ENCODE measurements at regions not wholly inside any gene's neighbourhood (a gene's known extent, or its start where the extent isn't known, plus 50 kb on each side); places are given as distances from the start of the nearest gene placed in this dataset.

DNA sequence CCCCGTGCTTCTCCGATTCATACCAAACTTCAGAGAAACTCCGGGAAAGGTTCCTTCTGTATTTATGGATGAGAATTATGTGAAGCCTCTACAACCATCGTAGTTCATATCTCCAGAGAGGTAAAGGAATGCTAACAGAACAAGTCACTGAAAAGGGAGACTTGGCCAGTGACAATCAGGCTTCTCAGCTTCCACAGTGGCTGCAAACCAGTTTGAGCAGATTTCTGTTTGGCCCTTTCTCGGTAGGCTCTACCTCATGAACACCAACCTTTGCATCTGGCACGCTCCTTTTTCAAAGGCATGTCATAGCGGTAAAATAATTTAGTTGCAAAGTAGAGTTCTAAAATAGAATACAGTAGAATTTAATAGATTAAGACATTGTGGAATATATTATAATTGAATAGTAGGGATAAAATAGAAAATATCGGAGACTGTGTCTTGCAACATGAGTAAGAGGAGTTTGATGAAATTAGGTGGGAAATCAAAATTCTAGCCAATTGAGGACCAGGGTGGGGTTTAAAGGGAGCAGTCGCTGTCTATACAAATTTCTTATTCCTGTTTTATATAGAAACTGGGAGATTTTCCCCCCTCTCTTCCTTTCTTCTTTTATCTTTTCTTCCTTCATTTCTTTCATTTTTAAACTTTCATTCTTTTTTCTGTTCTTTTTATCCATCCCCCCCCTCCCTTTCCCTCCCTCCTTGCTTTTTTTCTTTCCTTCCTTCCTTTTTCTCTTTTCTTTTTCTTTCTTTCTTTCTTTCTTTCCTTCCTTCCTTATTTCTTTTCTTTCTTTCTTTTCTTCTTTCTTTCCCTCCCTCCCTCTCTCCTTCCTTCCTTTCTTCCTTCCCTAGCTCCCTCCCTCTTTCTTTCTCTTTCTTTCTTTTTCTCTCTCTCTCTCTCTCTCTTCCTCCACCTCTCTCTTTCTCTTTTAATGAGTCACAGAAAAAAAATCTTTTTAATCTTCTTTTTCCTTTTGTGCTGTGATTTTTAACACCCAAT lies 161.5 kb upstream of the KLF6 start:
- intact Hi-C loops (cut with DNase I): no loop called here

DNA sequence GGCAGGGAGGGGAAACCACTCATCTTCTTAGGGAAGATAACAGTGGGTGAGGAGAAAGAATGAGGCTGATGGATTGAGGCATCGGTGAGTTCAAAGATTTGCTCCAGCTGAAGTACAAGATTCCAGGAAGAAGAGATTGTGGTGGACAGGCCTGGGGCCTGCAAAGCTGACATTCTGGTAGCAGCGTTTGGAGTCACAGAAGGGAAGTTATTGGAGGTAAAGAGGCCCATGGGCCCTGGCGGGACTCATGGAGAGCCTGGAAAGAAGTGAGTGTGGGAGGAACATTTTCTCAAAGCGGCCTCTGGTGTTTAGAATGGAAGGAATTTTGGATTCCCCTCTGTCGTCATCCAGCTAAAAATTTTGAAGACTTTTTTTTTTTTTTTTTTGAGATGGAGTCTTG lies 160.0 kb upstream of the KLF6 start:
- H3K27me3 ChIP-seq: no peaks in the 10 kb centered on the region
- H3K36me3 ChIP-seq: no peaks in the 10 kb centered on the region
- H3K4me1 ChIP-seq (ENCODE audit: insufficient read depth): no peaks in the 10 kb centered on the region
- H3K9me3 ChIP-seq: no peaks in the 10 kb centered on the region
- intact Hi-C loops (cut with DNase I): no loop called here
- no peak overlapping the region for H3K4me3 ChIP-seq
- TF ChIP-seq, protein P1, sequence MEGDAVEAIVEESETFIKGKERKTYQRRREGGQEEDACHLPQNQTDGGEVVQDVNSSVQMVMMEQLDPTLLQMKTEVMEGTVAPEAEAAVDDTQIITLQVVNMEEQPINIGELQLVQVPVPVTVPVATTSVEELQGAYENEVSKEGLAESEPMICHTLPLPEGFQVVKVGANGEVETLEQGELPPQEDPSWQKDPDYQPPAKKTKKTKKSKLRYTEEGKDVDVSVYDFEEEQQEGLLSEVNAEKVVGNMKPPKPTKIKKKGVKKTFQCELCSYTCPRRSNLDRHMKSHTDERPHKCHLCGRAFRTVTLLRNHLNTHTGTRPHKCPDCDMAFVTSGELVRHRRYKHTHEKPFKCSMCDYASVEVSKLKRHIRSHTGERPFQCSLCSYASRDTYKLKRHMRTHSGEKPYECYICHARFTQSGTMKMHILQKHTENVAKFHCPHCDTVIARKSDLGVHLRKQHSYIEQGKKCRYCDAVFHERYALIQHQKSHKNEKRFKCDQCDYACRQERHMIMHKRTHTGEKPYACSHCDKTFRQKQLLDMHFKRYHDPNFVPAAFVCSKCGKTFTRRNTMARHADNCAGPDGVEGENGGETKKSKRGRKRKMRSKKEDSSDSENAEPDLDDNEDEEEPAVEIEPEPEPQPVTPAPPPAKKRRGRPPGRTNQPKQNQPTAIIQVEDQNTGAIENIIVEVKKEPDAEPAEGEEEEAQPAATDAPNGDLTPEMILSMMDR (IDR thresholded peaks at IDR 0.05): no peak
- TF ChIP-seq EP300 (IDR thresholded peaks at IDR 0.05) (no peak), POLR2A (IDR thresholded peaks at IDR 0.05) (no peak)
- H3K27ac ChIP-seq: no peak overlapping the region
- 81 to 85% (median 84%) methylated on average over 5 of the region's 5 CpGs for WGBS, 3 donors
- no peak for DNase-seq

More for the DNA sequence above, 161.5 kb upstream of the KLF6 start:
- no peaks in the 10 kb centered on the region for H3K9me3 ChIP-seq
- H3K4me3 ChIP-seq: no peak overlapping the region
- H3K36me3 ChIP-seq: no peaks in the 10 kb centered on the region
- no peak overlapping the region for H3K27ac ChIP-seq
- no peaks in the 10 kb centered on the region for H3K4me1 ChIP-seq (ENCODE audit: insufficient read depth)
- 74 to 76% (median 76%) methylated on average over 9 of the region's 9 CpGs for WGBS, 3 donors
- no peak for DNase-seq
- TF ChIP-seq POLR2A (IDR thresholded peaks at IDR 0.05) (no peak), EP300 (IDR thresholded peaks at IDR 0.05) (no peak)
- TF ChIP-seq, protein P1 (IDR thresholded peaks at IDR 0.05): no peak
- no peaks in the 10 kb centered on the region for H3K27me3 ChIP-seq

DNA sequence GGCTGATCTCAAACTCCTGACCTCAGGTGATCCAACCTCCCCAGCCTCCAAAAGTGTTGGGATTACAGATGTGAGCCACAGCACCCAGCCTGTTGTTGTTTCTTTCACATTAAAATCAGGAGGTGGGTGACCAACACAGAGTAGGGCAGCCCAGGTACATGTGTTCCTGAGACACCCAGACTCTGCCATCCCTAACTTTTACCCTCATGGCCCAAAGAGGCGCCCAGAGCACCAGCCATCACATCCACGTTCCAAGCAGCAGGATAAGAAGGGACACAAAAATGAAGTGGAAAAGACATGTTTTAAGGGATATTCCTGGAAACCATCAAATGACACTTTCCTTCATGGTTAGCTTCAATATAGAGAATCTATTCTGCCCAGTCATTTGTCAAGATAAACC lies 159.6 kb upstream of the KLF6 start:
- H3K4me1 ChIP-seq (ENCODE audit: insufficient read depth): no peaks in the 10 kb centered on the region
- H3K27ac ChIP-seq: no peak overlapping the region
- H3K27me3 ChIP-seq: no peaks in the 10 kb centered on the region
- WGBS, 3 donors: 97 to 100% (median 98%) methylated on average over 2 of the region's 2 CpGs
- TF ChIP-seq POLR2A (IDR thresholded peaks at IDR 0.05) (no peak), EP300 (IDR thresholded peaks at IDR 0.05) (no peak)
- TF ChIP-seq, protein P1 (IDR thresholded peaks at IDR 0.05): no peak
- DNase-seq: no peak
- no peaks in the 10 kb centered on the region for H3K36me3 ChIP-seq
- H3K4me3 ChIP-seq: no peak overlapping the region
- intact Hi-C loops (cut with DNase I): no loop called here
- H3K9me3 ChIP-seq: no peaks in the 10 kb centered on the region

DNA sequence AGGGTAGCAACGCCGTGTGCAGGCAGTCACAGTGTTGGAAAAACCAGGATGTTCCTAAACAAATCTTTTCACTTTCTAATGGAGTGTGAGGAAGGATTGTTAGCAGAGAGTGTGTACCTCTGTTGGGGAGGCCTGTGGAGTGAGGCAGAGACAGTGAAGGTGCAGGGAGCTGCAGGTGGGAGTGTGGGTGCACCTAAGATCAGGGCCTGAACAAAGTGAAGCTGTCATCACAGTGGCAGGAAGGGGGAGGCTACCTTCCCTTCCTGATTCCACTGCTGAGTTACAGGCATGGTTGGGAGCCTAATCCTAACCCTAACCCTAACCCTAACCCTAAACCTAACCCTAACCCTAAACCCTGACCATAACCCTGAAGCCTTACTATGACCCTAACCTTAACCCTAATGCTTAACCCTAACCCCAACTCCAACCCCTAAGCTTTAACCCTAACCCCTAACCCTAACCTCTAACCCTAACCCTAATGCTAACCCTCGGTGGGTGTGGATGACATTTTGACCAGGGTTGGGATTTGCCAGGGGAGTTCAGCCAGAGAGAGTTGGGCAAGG lies 158.8 kb upstream of the KLF6 start:
- 64 to 92% (median 75%) methylated on average over 3 of the region's 3 CpGs for WGBS, 3 donors
- TF ChIP-seq, protein P1 (IDR thresholded peaks at IDR 0.05): no peak
- TF ChIP-seq POLR2A (IDR thresholded peaks at IDR 0.05): no peak
- no peak for TF ChIP-seq EP300 (IDR thresholded peaks at IDR 0.05)
- intact Hi-C loops (cut with DNase I): no loop called here
- Histone ChIP-seq H3K27me3 (no peaks in the 10 kb centered on the region), H3K36me3 (no peaks in the 10 kb centered on the region), H3K9me3 (no peaks in the 10 kb centered on the region), H3K4me3 (no peak overlapping the region), H3K27ac (no peak overlapping the region), H3K4me1 (ENCODE audit: insufficient read depth) (no peaks in the 10 kb centered on the region)
- no peak for DNase-seq
